HUES48 (cell line): ENCODE measurements at regions not wholly inside any gene's neighbourhood (a gene's known extent, or its start where the extent isn't known, plus 50 kb on each side); places are given as distances from the start of the nearest gene placed in this dataset.

Experiments used
- H3K27ac ChIP-seq: one replicate; pipeline ENCODE4 v1.7.0; 2013; ENCODE audit warnings: low read depth, low read length, inconsistent platforms
- H3K27me3 ChIP-seq: 2 replicates; pipeline ENCODE4 v1.6.1; 2013; ENCODE audit warnings: mild to moderate bottlenecking, low read length; ENCODE audit not compliant: control insufficient read depth, insufficient read depth
- H3K36me3 ChIP-seq: 2 replicates; pipeline ENCODE4 v1.6.1; 2013; ENCODE audit warnings: low read length; ENCODE audit not compliant: control insufficient read depth, insufficient read depth
- H3K4me1 ChIP-seq: 2 replicates; pipeline ENCODE4 v1.6.1; 2013; ENCODE audit warnings: mild to moderate bottlenecking, low read length; ENCODE audit not compliant: control insufficient read depth, insufficient read depth
- H3K4me3 ChIP-seq: 2 replicates; pipeline ENCODE4 v1.5.1; 2013; ENCODE audit warnings: mild to moderate bottlenecking, low read depth, low read length
- H3K9ac ChIP-seq: 2 replicates; pipeline ENCODE4 v1.6.1; 2013; ENCODE audit warnings: mild to moderate bottlenecking, low read depth, low read length, moderate library complexity
- H3K9me3 ChIP-seq: 2 replicates; pipeline ENCODE4 v1.6.1; 2013; ENCODE audit warnings: low read length; ENCODE audit not compliant: control insufficient read depth, insufficient read depth

DNA sequence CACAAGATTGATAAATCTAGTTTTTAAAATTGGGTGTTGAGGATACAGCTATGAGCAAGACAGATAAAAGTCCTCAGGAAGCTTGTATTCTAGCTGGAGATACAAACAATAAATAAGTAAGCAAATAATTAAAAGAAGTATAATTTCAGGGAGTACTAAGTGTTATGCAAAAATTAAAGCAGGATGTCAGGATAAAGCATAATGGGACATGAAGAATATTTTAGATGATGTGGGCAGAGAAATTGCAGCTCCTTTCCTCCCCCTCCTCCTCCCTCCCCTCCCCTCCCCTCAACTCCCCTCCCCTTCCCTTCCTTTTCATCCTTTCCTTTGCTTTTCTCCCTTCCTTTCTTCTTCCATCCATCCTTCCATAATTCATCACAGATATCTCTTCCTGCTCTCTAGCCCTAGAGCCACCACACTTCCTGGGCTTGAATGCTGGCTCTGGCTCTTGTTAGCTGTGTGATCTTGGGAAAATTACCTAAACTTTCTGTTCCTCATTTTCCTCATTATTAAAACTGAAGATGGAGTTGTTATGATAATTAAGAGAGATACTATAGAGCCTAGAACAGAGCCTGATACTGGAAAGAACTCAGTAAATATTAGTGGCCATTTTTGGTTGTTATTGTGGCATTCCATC, 323.9 kb downstream of the AACS start:
- no peaks in the 10 kb centered on the region for H3K4me1 ChIP-seq
- H3K36me3 ChIP-seq, result no peaks in the 10 kb centered on the region
- H3K9me3 ChIP-seq, result no peaks in the 10 kb centered on the region
- no peak overlapping the region for H3K9ac ChIP-seq
- H3K27me3 ChIP-seq, result no peaks in the 10 kb centered on the region
- H3K4me3 ChIP-seq, result no peak overlapping the region
- H3K27ac ChIP-seq, result no peak overlapping the region

DNA sequence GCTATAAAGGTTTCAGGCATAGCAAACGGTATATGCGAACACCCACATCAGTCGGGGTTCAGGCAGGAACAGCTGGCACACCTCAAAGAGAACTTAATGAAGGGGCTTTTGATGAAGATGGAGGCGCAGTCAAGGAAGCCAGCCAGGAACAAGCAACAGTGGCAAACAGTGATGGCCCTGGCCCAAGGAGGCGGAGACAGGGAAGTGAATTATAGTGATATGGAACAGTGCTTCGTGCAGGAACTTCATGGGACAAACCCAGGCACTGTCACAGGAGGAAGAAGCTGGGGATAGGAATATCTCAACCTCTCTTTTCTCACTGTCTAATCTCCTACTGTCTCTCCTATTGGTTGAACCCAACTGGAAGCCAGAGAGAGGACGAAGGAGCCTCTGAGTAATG, 328.3 kb downstream of the AACS start:
- Histone ChIP-seq H3K4me3 (no peak overlapping the region), H3K9me3 (no peaks in the 10 kb centered on the region), H3K27me3 (no peaks in the 10 kb centered on the region), H3K36me3 (no peaks in the 10 kb centered on the region), H3K27ac (no peak overlapping the region), H3K4me1 (no peaks in the 10 kb centered on the region), H3K9ac (no peak overlapping the region)

DNA sequence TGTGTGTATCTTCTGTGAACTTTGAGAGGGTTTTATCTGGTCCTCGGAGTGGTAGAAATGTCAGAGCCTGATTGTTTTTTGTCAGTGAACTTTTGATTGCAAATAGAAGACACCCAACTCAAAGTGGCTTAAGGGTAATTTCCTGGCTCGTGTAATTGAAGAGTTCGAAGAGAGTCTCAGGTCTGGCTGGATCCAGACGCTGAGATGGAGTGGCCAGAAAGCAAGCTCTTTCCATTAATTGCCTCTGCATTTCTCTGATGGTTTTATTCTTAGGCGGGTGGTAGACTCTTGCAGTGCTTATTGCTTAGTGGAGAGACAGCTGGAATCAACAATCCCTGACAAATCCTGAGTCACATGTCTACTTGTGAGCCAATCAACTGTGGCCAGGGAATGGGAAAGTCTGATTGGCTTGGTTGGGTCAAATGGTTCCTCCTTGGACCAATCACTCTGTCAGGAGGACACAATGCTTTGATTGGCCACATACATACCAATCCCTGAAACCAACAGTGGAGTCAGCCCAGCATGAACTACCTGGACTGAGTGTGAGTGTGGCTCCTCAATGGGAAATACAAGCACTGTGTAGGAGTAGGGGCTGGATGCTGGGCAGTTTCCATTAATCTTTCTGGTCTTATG, 330.5 kb downstream of the AACS start:
- no peak overlapping the region for H3K9ac ChIP-seq
- no peaks in the 10 kb centered on the region for H3K9me3 ChIP-seq
- H3K36me3 ChIP-seq, result no peaks in the 10 kb centered on the region
- H3K4me3 ChIP-seq, result no peak overlapping the region
- H3K4me1 ChIP-seq, result no peaks in the 10 kb centered on the region
- no peak overlapping the region for H3K27ac ChIP-seq
- H3K27me3 ChIP-seq, result no peaks in the 10 kb centered on the region

DNA sequence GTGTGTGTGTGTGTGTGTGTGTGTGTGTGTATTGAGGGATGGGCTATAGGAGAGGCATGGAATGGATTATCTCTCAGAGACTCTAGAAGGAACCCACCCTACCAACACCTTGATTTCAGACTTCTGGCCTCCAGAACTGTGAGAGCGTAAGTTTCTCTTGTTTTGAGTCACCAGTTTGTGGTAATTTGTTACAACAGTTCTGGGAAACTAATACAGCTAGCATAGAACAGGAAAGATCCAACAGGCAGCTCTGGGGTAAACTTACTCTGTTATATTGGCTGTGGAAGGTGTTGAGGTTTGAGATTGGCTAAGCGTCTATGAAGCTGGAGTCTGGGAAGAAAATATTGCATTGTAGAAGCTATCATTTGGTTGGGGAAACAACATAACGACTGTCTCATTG, 334.3 kb downstream of the AACS start:
- H3K27me3 ChIP-seq, result no peaks in the 10 kb centered on the region
- H3K4me1 ChIP-seq, result peaks cover 11% of the 10 kb centered on the region
- no peak overlapping the region for H3K4me3 ChIP-seq
- no peak overlapping the region for H3K9ac ChIP-seq
- H3K36me3 ChIP-seq, result no peaks in the 10 kb centered on the region
- H3K27ac ChIP-seq, result no peak overlapping the region
- no peaks in the 10 kb centered on the region for H3K9me3 ChIP-seq

DNA sequence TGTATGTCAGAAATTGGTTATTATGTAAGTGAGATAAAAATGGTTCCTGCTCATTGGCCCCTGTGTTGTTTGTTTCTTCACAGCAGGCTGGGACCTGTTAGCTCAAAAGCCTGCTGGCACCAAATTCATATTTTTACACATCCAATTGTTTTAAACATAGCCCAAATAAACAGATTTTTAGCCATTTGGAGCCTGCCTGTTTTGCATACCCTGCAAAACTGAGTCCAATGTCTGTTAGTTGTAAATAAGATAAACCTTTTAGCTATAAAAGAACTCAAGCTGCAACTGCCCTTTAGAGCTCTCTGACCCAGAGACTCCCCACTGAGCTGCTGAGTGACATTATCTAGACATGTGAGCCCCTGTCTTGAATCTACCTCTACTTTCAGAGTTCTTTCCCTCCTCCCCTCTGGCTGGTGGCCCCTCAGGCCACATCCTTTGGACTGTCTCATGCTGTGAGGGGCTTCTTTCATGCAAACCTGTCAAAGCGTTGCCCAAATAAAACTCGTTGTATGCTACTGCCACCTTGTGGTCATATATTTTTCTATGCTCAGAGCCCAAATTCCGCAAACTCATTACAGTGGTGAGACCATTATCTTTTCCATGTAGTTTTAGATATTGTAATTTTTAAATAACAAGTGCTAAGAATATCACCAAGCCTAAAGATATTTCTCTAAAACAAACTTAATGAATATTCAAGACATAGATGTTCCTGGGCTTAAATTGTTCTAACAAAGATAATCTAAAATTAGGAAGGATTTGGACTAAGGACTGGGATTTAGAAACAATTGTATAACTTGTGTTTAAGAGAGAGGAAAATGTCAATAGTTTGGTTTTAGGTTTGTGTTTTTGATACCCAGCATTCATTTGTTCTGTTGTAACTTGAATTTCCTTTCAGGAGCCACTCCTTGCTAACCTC, 337.9 kb downstream of the AACS start:
- H3K27ac ChIP-seq, result no peak overlapping the region
- no peaks in the 10 kb centered on the region for H3K36me3 ChIP-seq
- H3K27me3 ChIP-seq, result no peaks in the 10 kb centered on the region
- H3K4me3 ChIP-seq, result no peak overlapping the region
- no peak overlapping the region for H3K9ac ChIP-seq
- peaks cover 11% of the 10 kb centered on the region for H3K4me1 ChIP-seq
- no peaks in the 10 kb centered on the region for H3K9me3 ChIP-seq

DNA sequence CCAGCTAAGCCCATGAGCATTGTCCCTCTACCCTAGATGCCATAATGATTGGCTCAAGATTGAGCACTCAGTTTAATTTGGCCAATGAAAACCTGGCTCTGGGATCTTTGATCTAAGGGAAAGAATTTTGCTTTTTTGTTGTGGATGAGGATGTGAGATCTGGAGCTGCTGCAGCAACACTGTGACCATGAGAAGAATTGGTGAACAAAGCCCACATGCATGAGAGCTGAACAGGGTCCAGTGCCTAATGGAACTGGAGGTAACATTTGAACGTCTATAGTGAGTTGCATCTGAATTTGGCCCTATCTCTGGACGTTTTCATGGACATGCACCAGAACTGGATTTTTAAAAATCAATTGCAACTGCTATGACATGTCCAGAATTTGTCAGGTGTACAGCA, 338.6 kb downstream of the AACS start:
- H3K27ac ChIP-seq, result no peak overlapping the region
- H3K4me3 ChIP-seq, result no peak overlapping the region
- no peaks in the 10 kb centered on the region for H3K9me3 ChIP-seq
- H3K4me1 ChIP-seq, result peaks cover 11% of the 10 kb centered on the region
- H3K36me3 ChIP-seq, result no peaks in the 10 kb centered on the region
- no peaks in the 10 kb centered on the region for H3K27me3 ChIP-seq
- H3K9ac ChIP-seq, result no peak overlapping the region

DNA sequence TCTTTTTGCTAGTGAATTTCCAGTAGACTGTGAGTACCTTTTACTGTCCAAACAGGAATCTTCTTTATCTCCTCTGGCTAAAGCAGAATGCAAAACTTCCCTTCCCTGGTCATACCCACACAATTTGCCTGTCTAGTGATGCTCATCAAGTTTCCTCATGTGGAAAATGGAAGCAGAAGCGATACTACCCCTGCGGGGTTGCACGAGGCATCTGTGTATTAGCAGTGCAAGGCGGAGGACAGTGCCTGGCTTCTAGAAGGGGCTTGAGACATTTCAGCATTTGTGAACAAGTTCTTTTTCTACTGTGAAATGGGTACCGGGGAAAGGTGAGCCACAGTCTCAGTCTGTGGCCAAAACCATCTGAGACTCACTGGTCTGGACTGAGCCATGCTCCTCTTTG, 340.9 kb downstream of the AACS start:
- H3K27ac ChIP-seq, result no peak overlapping the region
- peaks cover 11% of the 10 kb centered on the region for H3K4me1 ChIP-seq
- H3K9ac ChIP-seq, result no peak overlapping the region
- no peak overlapping the region for H3K4me3 ChIP-seq
- no peaks in the 10 kb centered on the region for H3K27me3 ChIP-seq
- H3K9me3 ChIP-seq, result no peaks in the 10 kb centered on the region
- no peaks in the 10 kb centered on the region for H3K36me3 ChIP-seq

DNA sequence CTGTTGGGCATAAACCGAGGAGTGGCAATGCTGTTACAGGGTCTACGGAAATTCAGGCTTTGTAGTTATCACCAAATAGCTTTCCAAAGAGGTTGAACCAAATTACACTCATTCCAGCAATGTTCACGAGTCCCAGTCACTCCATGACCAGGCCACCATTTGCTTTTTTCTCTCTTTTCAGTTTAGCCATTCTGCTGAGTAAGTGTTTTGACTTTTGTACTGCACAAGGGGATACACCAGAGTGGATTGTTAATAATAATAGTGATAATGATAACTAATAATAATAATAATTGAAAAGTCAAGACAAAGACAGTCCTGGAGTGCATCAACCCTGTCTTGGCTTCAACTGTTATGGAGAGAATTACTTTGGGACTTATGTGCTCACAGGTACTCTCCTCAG, 343.5 kb downstream of the AACS start:
- no peaks in the 10 kb centered on the region for H3K27me3 ChIP-seq
- no peaks in the 10 kb centered on the region for H3K36me3 ChIP-seq
- no peak overlapping the region for H3K4me3 ChIP-seq
- no peak overlapping the region for H3K9ac ChIP-seq
- H3K4me1 ChIP-seq, result no peaks in the 10 kb centered on the region
- no peak overlapping the region for H3K27ac ChIP-seq
- no peaks in the 10 kb centered on the region for H3K9me3 ChIP-seq

DNA sequence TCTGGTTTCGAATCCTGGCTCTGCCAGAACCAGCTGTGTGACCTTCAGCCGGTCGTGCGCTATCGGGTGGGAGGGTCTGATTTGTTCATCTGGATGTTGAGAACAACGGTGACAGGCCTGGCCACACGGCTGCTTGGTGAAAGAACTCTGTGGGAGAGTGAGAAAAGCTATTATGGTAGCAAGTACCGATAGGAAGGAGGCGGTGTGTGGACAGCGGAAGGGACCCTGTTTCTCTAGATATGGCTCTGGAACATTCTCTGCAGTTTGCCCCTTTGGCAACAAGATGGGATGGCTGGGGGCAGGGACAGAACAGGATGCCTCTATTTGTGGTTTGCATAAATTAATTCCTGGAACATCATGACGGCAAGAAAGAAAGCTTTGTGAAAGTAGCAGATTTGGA, 347.3 kb downstream of the AACS start:
- no peaks in the 10 kb centered on the region for H3K4me1 ChIP-seq
- H3K9me3 ChIP-seq, result no peaks in the 10 kb centered on the region
- H3K27me3 ChIP-seq, result no peaks in the 10 kb centered on the region
- H3K36me3 ChIP-seq, result no peaks in the 10 kb centered on the region
- no peak overlapping the region for H3K9ac ChIP-seq
- H3K27ac ChIP-seq, result no peak overlapping the region
- H3K4me3 ChIP-seq, result no peak overlapping the region

DNA sequence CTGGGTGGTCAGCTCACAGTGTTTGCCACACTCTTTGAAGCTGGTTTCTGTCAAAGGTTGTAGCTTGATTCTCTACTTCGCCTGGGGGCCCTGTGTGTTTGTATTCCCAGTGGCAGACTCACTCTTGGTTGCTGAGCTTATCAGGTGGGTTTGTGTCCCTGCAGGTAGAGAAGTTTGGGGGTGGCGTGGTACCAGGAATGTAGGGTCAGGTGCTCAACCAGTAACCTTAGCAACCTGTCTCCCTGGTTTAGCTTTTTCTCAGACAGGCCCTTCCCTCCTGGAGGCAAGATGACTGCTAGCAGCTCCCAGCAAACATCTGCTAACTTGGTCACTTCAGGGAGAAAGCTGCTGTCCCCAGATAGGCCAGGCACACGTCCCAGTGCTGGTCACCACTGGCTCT, 352.2 kb downstream of the AACS start:
- H3K9me3 ChIP-seq, result no peaks in the 10 kb centered on the region
- H3K27ac ChIP-seq, result no peak overlapping the region
- no peak overlapping the region for H3K9ac ChIP-seq
- H3K36me3 ChIP-seq, result no peaks in the 10 kb centered on the region
- 0 out of 2 replicates have a peak, but pooled peaks cover 6% of the 10 kb centered on the region for H3K4me1 ChIP-seq
- H3K4me3 ChIP-seq, result no peak overlapping the region
- no peaks in the 10 kb centered on the region for H3K27me3 ChIP-seq
